Progenitor cell of endocrine pancreas (in vitro differentiated cells): ENCODE measurements at regions not wholly inside any gene's neighbourhood (a gene's known extent, or its start where the extent isn't known, plus 50 kb on each side); places are given as distances from the start of the nearest gene placed in this dataset.

Experiments
- DNase-seq: peaks from one replicate; pipeline ENCODE4 v3.0.0; 2021; ENCODE audit warnings: low spot score; ENCODE audit not compliant: unreplicated experiment
- H3K27ac Mint-ChIP-seq: 2 replicates; pipeline ENCODE4 v1.8.0; 2021; ENCODE audit warnings: mild to moderate bottlenecking, moderate library complexity, mixed read lengths
- H3K27me3 Mint-ChIP-seq: 2 replicates; pipeline ENCODE4 v1.8.0; 2021; ENCODE audit warnings: mixed read lengths
- H3K36me3 Mint-ChIP-seq: 2 replicates; pipeline ENCODE4 v1.8.0; 2022; ENCODE audit warnings: mixed read lengths; ENCODE audit not compliant: insufficient read depth
- H3K4me1 Mint-ChIP-seq: 2 replicates; pipeline ENCODE4 v1.8.0; 2021; ENCODE audit warnings: low read depth, mixed read lengths
- H3K4me3 Mint-ChIP-seq: 2 replicates; pipeline ENCODE4 v1.8.0; 2021; ENCODE audit warnings: low read depth, mild to moderate bottlenecking, moderate library complexity, mixed read lengths
- H3K9me3 Mint-ChIP-seq: 2 replicates; pipeline ENCODE4 v1.8.0; 2021; ENCODE audit warnings: low read depth, mixed read lengths
- CTCF ChIP-seq: fragments of 200-600 bp; sonication (generic); IDR thresholded peaks from one replicate; pipeline ENCODE4 v1.5.0; 2021; ENCODE audit warnings: antibody characterized with exemption, mild to moderate bottlenecking; ENCODE audit not compliant: unreplicated experiment

GRCh38 chr16:66225696-66226095 is 140.8 kb upstream of the CDH5 start:
- TF ChIP-seq CTCF: no peak
- Mint-ChIP-seq H3K27ac (no peak overlapping the region), H3K4me1 (no peaks in the 10 kb centered on the region), H3K4me3 (no peak overlapping the region), H3K27me3 (peaks cover 12% of the 10 kb centered on the region), H3K9me3 (no peaks in the 10 kb centered on the region), H3K36me3 (no peaks in the 10 kb centered on the region)
- no peak for DNase-seq

GRCh38 chr16:66224626-66225025 is 141.9 kb upstream of the CDH5 start:
- Mint-ChIP-seq H3K9me3 (no peaks in the 10 kb centered on the region), H3K27me3 (peaks cover 9% of the 10 kb centered on the region)

GRCh38 chr16:66224186-66224585 is 142.3 kb upstream of the CDH5 start:
- Mint-ChIP-seq H3K9me3 (no peaks in the 10 kb centered on the region), H3K27ac (no peak overlapping the region), H3K27me3 (peaks cover 12% of the 10 kb centered on the region), H3K4me1 (no peaks in the 10 kb centered on the region), H3K36me3 (no peaks in the 10 kb centered on the region), H3K4me3 (no peak overlapping the region)
- no peak for TF ChIP-seq CTCF
- DNase-seq: no peak

More at GRCh38 chr16:66224626-66225025, 141.9 kb upstream of the CDH5 start:
- TF ChIP-seq CTCF: no peak
- Mint-ChIP-seq H3K4me1 (no peaks in the 10 kb centered on the region), H3K27ac (no peak overlapping the region), H3K4me3 (no peak overlapping the region), H3K36me3 (no peaks in the 10 kb centered on the region)
- no peak for DNase-seq

GRCh38 chr16:66223176-66223780 is 143.2 kb upstream of the CDH5 start:
- TF ChIP-seq CTCF: no peak
- H3K9me3 Mint-ChIP-seq: no peaks in the 10 kb centered on the region
- H3K4me1 Mint-ChIP-seq: no peaks in the 10 kb centered on the region
- no peak overlapping the region for H3K4me3 Mint-ChIP-seq
- H3K27ac Mint-ChIP-seq: no peak overlapping the region
- no peak for DNase-seq
- peaks cover 16% of the 10 kb centered on the region for H3K27me3 Mint-ChIP-seq
- no peaks in the 10 kb centered on the region for H3K36me3 Mint-ChIP-seq

- TF ChIP-seq CTCF: no peak
- no peak for DNase-seq
- Mint-ChIP-seq H3K4me3 (no peak overlapping the region), H3K4me1 (no peaks in the 10 kb centered on the region), H3K36me3 (no peaks in the 10 kb centered on the region), H3K27ac (no peak overlapping the region), H3K9me3 (no peaks in the 10 kb centered on the region), H3K27me3 (peaks cover 19% of the 10 kb centered on the region)
Observed at GRCh38 chr16:66222756-66223155, 143.7 kb upstream of the CDH5 start.
